NB4 (cell line): ENCODE measurements at regions not wholly inside any gene's neighbourhood (a gene's known extent, or its start where the extent isn't known, plus 50 kb on each side); places are given as distances from the start of the nearest gene placed in this dataset.

Experiments used
- DNase-seq: peaks from one replicate; pipeline ENCODE4 v3.0.0; 2010; ENCODE audit warnings: low read depth
- H3K4me3 ChIP-seq: one replicate; pipeline ENCODE4 v1.5.1; 2011; ENCODE audit warnings: mild to moderate bottlenecking, low read depth, low read length, moderate library complexity
- MYC ChIP-seq: IDR thresholded peaks from 2 replicates; pipeline ENCODE4 v1.6.1; 2011; ENCODE audit warnings: low read depth, low read length
- POLR2A ChIP-seq: IDR thresholded peaks from 2 replicates; pipeline ENCODE4 v1.6.1; 2011; ENCODE audit warnings: mild to moderate bottlenecking; ENCODE audit not compliant: insufficient read length; ENCODE audit errors: extremely low read depth
- TF ChIP-seq, protein P1 (sequence below): IDR thresholded peaks from one replicate; pipeline ENCODE4 v1.5.1; 2012; ENCODE audit warnings: low read depth, low read length
- TF ChIP-seq, protein P2 (sequence below): IDR thresholded peaks from 2 replicates; pipeline ENCODE4 v1.6.1; 2011; ENCODE audit warnings: low read depth, low read length

DNA sequence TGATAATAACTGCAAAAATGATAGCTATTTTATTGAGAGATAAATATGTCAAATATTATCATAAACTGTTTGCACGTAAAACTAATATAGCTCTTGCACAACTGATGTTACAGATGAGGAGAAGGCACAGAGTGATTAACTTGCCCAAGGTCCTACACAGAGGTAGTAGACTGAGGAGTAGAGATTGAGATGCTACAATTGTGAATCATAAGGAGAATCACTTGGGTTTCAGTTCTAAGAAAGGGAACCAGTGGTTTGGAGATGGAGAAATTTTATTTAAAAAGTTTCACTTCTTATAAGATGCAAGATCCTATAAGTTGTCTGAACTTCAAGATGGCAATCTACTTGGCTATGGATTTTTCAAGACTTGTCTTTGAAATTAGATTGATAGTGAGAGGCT lies 224.8 kb upstream of the RAG2 start:
- no peak for TF ChIP-seq MYC
- H3K4me3 ChIP-seq: no peak overlapping the region
- DNase-seq: no peak

DNA sequence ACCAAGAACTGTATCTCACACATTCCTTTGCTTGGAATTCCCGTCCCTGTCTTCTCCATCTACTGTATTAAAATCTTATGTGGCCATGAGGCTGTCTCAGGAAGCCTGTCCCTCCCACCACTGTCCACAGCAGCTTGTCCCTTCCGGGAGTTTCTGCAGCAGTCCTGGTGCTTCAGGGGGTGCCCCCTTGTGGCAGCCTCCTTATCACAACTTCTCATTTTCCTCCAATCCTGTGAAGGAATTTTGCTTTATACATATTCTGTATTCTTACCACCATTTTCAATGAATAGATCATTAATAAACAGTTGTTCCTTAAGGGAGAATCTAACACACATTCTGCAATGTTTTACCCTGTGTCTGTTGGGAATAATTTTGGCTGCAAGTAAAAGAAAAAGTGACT lies 220.4 kb upstream of the RAG2 start:
- no peak for TF ChIP-seq POLR2A
- TF ChIP-seq, protein P1, sequence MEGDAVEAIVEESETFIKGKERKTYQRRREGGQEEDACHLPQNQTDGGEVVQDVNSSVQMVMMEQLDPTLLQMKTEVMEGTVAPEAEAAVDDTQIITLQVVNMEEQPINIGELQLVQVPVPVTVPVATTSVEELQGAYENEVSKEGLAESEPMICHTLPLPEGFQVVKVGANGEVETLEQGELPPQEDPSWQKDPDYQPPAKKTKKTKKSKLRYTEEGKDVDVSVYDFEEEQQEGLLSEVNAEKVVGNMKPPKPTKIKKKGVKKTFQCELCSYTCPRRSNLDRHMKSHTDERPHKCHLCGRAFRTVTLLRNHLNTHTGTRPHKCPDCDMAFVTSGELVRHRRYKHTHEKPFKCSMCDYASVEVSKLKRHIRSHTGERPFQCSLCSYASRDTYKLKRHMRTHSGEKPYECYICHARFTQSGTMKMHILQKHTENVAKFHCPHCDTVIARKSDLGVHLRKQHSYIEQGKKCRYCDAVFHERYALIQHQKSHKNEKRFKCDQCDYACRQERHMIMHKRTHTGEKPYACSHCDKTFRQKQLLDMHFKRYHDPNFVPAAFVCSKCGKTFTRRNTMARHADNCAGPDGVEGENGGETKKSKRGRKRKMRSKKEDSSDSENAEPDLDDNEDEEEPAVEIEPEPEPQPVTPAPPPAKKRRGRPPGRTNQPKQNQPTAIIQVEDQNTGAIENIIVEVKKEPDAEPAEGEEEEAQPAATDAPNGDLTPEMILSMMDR: peak; percentile 73
- TF ChIP-seq MYC: no peak
- TF ChIP-seq, protein P2, sequence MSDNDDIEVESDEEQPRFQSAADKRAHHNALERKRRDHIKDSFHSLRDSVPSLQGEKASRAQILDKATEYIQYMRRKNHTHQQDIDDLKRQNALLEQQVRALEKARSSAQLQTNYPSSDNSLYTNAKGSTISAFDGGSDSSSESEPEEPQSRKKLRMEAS: no peak
- H3K4me3 ChIP-seq: no peak overlapping the region
- DNase-seq: peak; percentile 45

DNA sequence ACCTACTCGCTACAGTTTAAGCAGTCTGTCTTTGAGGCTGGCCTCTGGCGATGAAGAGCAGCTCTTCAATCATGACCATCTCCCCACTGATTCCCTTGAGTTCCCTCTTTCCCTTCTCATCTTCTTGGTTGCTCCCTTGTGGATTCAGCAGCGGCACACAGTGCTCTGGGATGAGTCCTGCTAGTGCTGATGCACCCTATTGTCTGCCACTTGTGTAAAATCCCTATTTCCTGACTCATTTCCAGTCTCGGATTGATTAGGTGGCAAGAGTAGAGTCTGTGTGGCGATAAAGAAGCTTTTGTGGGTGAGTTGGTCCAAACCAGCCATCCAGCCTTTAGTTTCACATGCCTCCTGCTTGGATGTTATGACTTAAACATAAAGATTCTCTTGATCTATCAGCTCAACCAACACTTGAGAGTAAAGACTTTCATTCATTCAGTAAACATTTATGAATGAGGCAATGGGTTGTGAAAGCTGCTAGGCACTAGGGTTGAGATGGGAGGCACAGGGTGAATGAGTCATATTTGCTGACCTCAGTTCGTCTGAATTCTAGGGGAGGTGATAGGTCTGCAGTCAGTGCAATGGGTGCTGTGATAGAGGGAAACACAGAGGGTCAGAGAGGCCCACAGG lies 219.4 kb upstream of the RAG2 start:
- H3K4me3 ChIP-seq: no peak overlapping the region
- TF ChIP-seq, protein P2: no peak
- TF ChIP-seq, protein P1: no peak
- no peak for TF ChIP-seq POLR2A
- TF ChIP-seq MYC: no peak
- DNase-seq: peak; percentile 43

DNA sequence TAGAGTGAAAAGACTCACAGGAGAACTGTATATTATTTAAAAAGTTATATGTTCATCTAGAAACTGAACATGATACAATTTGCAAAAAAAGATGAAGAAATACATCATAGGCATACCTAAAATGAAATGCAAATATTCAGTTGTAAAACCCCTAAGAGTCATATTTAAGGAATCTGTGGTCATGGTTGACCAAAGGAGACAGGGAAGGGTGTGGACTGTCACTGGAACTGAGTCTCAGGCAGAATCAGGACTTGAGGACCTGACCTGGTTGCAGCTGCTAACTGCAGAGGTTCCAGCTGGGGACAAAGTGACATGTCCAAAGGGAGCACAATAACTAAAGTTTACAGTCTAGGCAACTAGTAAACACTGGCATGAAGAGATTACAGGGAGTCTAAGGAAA lies 211.3 kb upstream of the RAG2 start:
- no peak for DNase-seq
- H3K4me3 ChIP-seq: no peak overlapping the region
- TF ChIP-seq, protein P2: no peak
- TF ChIP-seq POLR2A: no peak
- TF ChIP-seq MYC: no peak
- TF ChIP-seq, protein P1: no peak

DNA sequence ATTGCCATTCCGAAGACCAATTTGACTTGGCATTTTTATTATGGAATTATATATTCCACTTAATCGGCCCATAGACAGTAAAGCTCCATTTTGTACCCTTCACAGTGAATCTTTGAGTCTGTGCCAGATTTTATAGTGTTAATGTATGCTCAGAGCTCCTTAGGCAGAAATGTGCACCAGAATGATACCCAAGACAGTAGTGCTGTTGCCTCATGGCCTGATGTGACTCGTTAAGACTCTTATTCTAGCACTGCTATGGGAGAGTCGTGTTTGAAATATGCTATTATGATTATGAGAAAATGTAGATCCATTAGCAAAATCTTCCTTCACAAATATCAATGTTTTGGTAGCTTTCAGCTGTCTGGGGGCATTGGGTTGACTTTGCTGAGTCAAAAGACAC lies 209.8 kb upstream of the RAG2 start:
- no peak overlapping the region for H3K4me3 ChIP-seq
- no peak for DNase-seq
- TF ChIP-seq, protein P1: no peak
- TF ChIP-seq, protein P2: no peak
- TF ChIP-seq MYC: no peak
- TF ChIP-seq POLR2A: no peak

DNA sequence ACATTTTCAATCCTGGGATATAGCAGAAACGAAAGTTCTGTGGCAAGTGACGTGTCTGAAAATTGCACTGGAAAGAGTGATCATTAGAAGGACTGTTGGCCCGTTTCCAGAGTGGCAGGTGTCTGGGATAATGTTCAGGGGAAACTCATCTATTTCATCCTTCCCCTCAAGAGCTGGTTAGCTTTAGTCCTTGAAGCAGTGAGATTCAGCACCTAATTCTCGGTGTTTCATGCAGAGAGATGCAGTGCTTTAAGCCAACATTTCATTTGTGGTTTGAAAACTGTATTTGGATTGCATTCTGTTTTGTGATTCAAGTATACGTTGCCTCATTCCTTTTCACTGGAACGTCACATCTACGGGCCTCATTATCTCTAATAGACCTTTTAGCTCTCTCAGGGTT lies 205.0 kb upstream of the RAG2 start:
- no peak for DNase-seq
- no peak overlapping the region for H3K4me3 ChIP-seq
- no peak for TF ChIP-seq MYC
- TF ChIP-seq, protein P2: no peak

DNA sequence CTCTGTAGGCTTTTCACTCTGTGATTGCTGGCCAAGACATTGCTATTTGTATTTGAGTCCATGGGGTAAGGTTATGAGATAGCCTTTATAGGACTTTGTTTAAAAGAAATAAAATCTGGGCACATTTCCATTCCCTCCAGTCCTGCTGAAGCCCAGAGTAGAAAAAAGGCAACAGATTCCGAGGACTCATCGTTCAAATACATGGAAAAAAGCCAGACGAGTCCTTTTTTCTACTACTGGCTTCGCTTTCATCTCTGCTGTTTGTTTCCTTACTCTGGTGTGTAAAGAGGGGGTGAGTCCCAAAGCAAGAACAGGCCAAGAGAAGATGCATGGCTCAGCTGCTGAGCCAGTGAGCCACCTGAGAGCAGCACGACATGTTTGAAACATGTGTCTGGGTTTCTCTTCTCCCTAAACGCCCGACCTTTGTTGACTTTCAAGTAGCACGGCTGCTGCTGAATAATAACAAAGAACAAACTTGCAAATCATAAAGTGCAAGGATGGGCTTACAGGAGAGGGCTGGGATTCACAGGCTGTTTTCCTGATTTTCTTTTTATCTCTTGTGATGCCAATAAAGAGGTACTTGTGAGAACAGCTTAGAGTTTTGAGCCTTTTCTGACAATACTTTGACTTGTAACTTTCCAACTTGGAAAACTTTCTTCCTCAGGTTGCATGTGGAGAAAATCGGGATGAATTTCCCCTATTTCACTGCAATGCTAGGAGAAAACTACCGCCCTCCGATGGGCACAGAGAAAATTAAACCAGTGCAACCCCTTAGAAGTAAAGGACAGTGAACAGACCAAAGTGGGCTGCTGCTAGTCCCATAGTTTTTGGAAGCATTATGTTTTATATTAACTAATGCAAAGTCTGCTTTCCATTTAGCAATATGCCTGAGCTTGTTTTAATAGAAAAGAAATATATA lies 195.2 kb upstream of the RAG2 start:
- DNase-seq: no peak
- no peak overlapping the region for H3K4me3 ChIP-seq
- TF ChIP-seq, protein P1: peak; percentile 18
- TF ChIP-seq, protein P2: no peak
